Activated CD4-positive, alpha-beta T cell treated with anti-CD3 and anti-CD28 coated beads, Interleukin-2, amount 50 U/mL, for 4 hours (primary cell): ENCODE measurements at regions not wholly inside any gene's neighbourhood (a gene's known extent, or its start where the extent isn't known, plus 50 kb on each side); places are given as distances from the start of the nearest gene placed in this dataset.
"Not testable (repeated sequence)": the region's sequence is repeated elsewhere in the genome, so short reads cannot be mapped to it uniquely, and the experiment has no call there.

Source experiments
- DNase-seq, 2 experiments: peaks; one replicate each; pipeline ENCODE4 v3.0.0-alpha.2; 2020

DNA sequence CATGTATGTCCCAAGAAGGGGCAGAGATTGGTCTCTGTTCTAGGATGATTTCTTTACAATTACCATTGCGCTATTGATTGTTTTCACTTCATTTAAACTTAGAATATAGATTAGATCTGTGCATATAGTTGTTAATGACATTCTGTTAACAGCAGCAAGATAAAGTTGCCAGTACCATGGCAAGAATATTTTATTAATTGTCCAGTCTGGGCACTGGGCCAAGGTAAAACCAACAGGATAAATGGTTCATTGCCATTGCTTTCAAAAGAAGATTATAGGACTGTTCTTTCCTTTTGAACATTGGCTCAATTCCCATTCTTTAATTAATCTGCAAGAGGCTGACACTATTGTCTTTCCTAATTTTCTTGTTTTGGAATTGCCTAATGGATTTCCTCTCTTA, 592.4 kb downstream of the RFPL4B start:
- no peak for DNase-seq

DNA sequence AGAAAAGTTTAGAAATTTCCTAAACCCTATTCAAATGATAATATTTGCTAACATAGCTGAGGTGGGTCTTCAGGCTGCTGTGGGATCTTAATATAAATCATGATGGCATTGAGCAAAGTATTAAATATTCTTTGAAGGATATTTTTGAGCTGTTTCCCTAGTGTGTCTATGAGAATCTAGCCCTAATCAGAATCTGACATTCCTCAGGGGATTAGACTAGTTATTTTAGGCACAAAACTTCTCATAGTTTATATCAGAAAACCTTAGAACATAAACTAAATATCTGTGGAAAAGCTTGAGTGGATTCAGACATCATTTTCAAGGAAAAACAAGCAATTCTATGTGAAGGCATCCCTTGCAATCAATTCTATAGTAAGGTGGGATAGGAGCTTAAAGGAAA, 594.5 kb downstream of the RFPL4B start:
- DNase-seq = no peak

GRCh38 chr6:112946051-112946450, 598.9 kb downstream of the RFPL4B start:
- no peak for DNase-seq

DNA sequence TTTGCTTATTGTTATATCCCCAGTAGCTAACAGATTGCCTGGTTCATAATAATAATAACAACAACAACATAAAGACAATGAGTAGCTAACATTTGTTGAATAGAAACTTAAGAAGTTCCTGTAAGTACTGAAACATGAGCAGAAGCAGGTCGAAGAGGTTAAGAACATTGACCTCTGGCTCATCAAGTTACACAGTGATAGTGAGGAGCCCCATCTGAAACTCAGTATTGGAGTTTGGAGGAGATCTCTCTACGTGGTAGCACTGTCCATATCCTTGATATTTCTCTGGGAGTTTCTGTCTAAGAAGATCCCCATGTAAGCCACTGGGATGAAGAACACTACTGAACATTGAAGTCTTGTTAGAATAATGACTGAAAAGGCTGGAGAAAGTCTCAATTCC, 600.4 kb downstream of the RFPL4B start:
- no peak for DNase-seq

DNA sequence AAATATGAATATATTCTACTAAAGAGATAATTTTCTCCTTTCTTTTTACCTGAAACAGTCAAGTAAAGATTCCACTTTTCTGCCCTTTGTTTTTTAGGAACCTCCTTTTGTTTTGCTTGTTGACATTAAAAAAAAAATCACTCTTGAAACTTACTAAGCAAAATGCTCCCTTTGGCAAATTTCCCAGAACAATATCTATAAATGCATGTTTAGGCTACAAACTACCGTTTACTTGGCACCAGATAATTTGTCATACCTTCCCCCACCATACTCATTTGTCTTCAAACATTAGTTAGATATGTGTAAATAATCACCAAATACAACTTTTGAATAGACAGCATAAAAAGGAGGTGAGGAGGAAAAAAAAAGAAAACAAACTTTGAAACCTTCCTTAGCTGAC, 604.7 kb downstream of the RFPL4B start:
- no peak for DNase-seq

GRCh38 chr6:112955743-112956142, 608.6 kb downstream of the RFPL4B start:
- not testable (repeated sequence) for DNase-seq

- no peak for DNase-seq
Observed at GRCh38 chr6:112956696-112957535, 609.8 kb downstream of the RFPL4B start.

- no peak for DNase-seq
Observed at GRCh38 chr6:112957536-112957916, 610.4 kb downstream of the RFPL4B start.

DNA sequence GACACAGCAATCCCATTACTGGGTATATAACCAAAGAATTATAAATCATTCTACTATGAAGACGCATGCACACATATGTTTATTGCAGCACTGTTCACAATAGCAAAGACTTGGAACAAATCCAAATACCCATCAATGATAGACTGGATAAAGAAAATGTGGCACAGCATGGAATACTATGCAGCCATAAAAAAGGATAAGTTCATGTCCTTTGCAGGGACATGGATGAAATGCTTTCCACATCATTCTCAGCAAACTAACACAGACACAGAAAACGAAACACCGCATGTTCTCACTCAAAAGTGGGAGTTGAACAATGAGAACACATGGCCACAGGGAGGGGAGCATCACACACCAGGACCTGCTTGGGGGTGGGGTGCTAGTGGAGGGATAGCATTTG, 613.0 kb downstream of the RFPL4B start:
- DNase-seq = not testable (repeated sequence)

- DNase-seq = no peak
Observed at GRCh38 chr6:112967974-112968373, 620.8 kb downstream of the RFPL4B start.

- no peak for DNase-seq
Observed at GRCh38 chr6:112971651-112972050, 624.5 kb downstream of the RFPL4B start.

DNA sequence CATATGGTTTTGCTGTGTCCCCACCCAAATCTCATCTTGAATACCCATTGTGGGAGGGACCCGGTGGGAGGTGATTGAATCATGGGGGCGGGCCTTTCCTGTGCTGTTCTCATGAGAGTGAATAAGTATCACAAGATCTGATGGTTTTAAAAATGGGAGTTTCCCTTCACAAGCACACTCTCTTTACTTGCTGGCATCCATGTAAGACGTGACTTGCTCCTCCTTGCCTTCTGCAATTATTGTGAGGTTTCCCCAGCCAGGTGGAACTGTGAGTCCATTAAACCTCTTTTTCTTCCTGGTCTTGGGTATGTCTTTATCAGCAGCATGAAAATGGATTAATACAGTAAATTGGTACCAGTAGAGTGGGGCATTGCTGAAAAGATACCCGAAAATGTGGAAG, 627.8 kb downstream of the RFPL4B start:
- not testable (repeated sequence) for DNase-seq

DNA sequence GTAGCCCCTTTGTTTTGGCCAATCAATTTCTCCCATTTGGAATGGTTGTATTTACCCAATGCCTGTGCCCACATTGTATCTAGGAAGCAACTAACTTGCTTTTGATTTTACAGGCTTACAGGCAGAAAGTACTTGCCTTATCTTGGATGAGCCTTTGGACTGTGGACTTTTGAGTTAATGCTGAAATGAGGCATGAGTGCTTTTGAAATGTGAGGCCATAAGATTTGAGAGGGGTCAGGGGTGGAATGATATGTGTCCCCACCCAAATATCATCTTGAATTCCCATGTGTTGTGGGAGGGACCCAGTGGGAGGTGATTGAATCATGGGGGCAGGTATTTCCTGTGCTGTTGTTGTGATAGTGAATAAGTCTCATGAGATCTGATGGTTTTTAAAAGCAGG, 629.4 kb downstream of the RFPL4B start:
- DNase-seq = not testable (repeated sequence)

DNA sequence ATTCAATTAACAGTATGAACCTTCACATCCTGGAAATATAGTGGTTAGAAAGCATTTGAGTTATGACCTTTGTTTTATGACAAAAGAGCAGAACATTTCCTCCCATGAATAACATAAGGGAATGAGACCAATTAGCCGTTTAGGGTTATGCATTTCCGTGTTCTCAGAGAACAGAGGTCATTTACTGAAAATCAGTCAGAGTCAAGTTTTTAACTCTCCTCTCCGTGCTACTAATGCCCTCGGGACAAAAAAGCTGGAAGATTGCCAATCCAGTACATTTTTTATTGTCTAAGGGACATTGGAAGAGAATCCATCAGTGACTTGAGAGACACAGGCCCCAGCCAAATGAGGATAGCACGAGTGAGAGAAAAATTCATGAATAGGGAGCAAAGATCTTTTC, 632.7 kb downstream of the RFPL4B start:
- no peak for DNase-seq

GRCh38 chr6:112980676-112981075, 633.5 kb downstream of the RFPL4B start:
- no peak for DNase-seq

DNA sequence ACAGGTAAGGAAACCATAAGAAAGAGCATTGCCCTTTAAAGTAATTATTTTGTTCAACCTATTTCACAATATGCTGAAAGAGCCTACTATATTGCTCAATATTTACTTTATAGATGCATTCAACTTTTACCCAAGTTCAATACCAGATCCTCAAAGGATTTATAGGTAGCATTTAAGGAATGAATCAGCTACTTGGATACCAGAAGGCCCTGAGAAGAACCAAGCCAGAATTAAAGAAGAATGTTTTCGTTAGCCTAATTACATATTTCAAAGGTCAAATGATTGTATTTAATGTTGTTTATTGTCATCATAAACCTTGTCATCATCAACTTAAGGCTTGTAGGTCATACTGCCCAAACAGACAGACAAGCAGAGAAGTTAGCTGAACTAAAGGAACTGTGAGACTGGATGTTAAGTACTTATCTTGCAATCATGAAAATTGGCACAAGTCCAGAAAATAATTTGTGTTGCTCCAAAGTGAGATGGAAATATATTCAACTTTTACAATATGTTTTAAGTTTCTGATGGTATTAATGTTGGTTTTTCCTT, 636.7 kb downstream of the RFPL4B start:
- DNase-seq = no peak

DNA sequence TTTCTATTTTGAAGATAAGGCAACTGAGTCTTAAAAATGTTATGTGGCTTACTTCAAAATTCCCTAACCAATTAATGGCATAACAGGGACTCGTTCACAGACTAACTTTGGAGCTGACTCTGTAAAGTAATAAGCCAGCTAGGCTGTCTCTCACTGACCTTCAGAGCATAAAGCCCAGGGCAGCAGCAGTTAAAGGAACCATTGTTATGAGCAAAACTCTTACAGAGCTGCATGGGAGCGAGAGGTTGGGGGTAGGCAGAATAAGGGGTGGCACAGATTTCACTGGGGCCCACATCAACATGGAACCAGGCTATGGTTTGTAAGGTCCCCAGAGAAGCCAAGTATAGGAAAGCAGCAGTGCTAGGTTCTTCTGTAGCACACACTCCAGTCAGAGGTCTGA, 637.8 kb downstream of the RFPL4B start:
- no peak for DNase-seq

GRCh38 chr6:112986321-112986720, 639.2 kb downstream of the RFPL4B start:
- DNase-seq = no peak

GRCh38 chr6:112988748-112989147, 641.6 kb downstream of the RFPL4B start:
- DNase-seq = no peak

DNA sequence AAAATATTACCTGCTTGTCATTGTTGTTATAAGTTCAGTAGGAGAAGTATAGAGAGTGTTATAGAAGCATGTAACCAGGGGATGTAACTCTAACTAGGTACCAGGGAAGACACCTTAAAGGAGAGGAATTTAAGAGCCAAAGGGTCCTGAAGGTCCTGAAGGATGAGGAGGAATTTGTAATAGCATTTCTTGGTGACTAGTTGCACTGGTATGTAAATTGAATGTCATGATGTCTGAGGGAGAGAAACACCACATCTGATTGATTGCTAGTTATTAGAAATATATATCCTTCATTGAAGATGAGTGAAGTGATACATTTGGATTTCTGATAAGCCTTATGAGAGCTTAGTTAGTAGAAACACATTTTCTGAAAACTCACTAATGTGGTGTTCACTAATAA, 643.8 kb downstream of the RFPL4B start:
- DNase-seq = no peak

DNA sequence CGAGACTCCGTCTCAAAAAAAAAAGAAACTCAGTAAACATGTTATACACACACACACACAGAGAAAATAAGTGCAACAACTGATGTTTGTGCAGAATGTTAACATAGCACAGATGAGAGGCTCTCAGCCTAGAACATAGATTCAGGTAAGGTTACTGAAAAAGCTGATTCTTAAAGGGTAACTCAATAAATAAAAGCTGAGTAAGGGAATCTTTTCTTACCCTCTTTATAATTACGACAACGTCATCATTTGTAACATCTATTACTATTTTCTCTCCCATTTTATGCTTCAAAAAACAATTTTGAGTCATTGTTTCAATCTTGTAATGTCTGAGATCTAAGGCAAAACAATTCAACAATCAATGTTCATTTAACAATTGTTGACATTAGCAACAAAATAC, 644.8 kb downstream of the RFPL4B start:
- no peak for DNase-seq

DNA sequence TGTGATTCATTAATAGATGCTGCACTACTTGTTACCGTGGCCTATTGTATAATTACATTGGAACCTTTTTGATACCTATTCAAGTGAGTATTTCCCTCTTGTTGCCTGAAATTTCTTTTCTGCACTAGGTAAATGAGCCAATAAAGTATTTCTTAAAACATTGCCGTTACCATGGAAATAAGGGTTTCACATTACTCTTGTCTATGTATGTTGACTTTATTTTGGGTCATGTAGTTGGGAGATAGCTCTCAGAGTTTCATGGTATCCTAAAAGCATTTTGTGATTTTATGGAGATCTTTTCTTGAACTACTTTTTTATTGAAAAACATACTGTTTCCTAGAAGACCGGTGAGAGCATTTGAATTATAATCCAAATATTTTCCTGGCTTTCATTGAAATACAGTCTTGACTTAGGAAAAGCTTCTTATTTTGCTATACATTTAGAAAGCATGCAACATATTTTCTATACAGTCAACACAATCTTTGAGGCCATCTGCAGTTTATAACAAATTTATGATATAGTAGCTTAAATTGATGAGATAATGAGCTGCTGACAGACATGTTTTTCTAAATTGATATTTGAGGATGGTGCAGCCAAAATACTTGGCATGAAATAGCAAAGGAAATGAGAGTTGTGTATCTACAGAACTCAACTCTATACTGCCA, 650.4 kb downstream of the RFPL4B start:
- DNase-seq = no peak

GRCh38 chr6:113004054-113004453, 656.9 kb downstream of the RFPL4B start:
- no peak for DNase-seq
